HepG2 (cell line): ENCODE measurements at regions not wholly inside any gene's neighbourhood (a gene's known extent, or its start where the extent isn't known, plus 50 kb on each side); places are given as distances from the start of the nearest gene placed in this dataset.

Experiments
- ATAC-seq: fragments of 200-7000 bp; cut with Tn5 transposase; 3 replicates; pipeline ENCODE4 v1.9.1; 2020; ENCODE audit warnings: mild to moderate bottlenecking, moderate library complexity
- BruUV-seq: library from RNA; stranded (reverse); fragments of 400-500 nt; replicated peaks from 2 replicates; lab custom pipeline; 2021; lab: Mats Ljungman, UMichigan
- CTCF ChIA-PET: fragments of 300-600 bp; formaldehyde crosslinking; extraction: SDS; loops from one replicate; lab custom pipeline; 2021; ENCODE audit warnings: low total read pairs, inconsistent platforms, low intra/inter-chr PET ratio; lab: Yijun Ruan, JAX
- POLR2A ChIA-PET: fragments of 350-600 bp; sonication (Branson Sonifier 250); formaldehyde crosslinking; loops from one replicate; lab custom pipeline; 2020; ENCODE audit warnings: antibody characterized with exemption, inconsistent platforms; lab: Yijun Ruan, JAX
- DNase-seq: peaks from one replicate; pipeline ENCODE4 v3.0.0-alpha.2; 2015; ENCODE audit warnings: low spot score
- FAIRE-seq: peaks from 3 replicates; lab custom pipeline; 2011; peaks lifted over from hg19 to GRCh38; lab: Jason Lieb, UNC
- H2AFZ ChIP-seq: one replicate; pipeline ENCODE4 v1.6.1; 2011; ENCODE audit warnings: low read length, inconsistent platforms
- H3K27ac ChIP-seq: fragments of 300-600 bp; 3 replicates; pipeline ENCODE4 v1.8.0; 2011; ENCODE audit warnings: mixed run types, mild to moderate bottlenecking, mixed read lengths, low read length, inconsistent platforms; ENCODE audit not compliant: insufficient read depth; ENCODE audit errors: extremely low read length
- H3K27me3 ChIP-seq, 2 experiments: fragments of 200-600 bp in 1 of 2; 2 replicates in 1 of 2; 3 replicates in 1 of 2; pipeline versions ENCODE4 v1.6.0 to v1.8.0; 2011; ENCODE audit warnings: low read length in 2 of 2, mild to moderate bottlenecking in 2 of 2, moderate library complexity in 2 of 2, inconsistent platforms in 1 of 2; ENCODE audit not compliant: insufficient read depth in 2 of 2, control insufficient read depth in 1 of 2
- H3K36me3 ChIP-seq, 2 experiments: fragments of 200-600 bp in 1 of 2; replicated peaks in 1 of 2; 2 replicates in 1 of 2; 3 replicates in 1 of 2; pipeline versions ENCODE4 v1.5.1 to v1.8.0; 2011; ENCODE audit warnings: low read length in 2 of 2, inconsistent platforms in 1 of 2; ENCODE audit not compliant: insufficient read depth in 2 of 2, control insufficient read depth in 1 of 2
- H3K4me1 ChIP-seq: 2 replicates; pipeline ENCODE4 v1.5.1; 2012; ENCODE audit warnings: low read length, inconsistent platforms; ENCODE audit not compliant: insufficient read depth
- H3K4me2 ChIP-seq: 2 replicates; pipeline ENCODE4 v1.6.0; 2011; ENCODE audit warnings: low read depth, low read length, inconsistent platforms
- H3K4me3 ChIP-seq, 3 experiments: fragments of 200-600 bp in 1 of 3; sonication (generic), shearing (Covaris generic) in 1 of 3; replicated peaks in 1 of 3; 2 replicates each; pipeline ENCODE4 v1.5.1; 2011 to 2016; ENCODE audit warnings: low read length in 3 of 3, inconsistent platforms in 2 of 3, low read depth in 2 of 3, mild to moderate bottlenecking in 2 of 3, control low read depth in 1 of 3, mixed read lengths in 1 of 3; ENCODE audit not compliant: insufficient read depth in 1 of 3
- H3K79me2 ChIP-seq: one replicate; pipeline ENCODE4 v1.6.1; 2011; ENCODE audit warnings: low read length, inconsistent platforms; ENCODE audit not compliant: insufficient read depth
- H3K9ac ChIP-seq: 2 replicates; pipeline ENCODE4 v1.6.0; 2011; ENCODE audit warnings: mild to moderate bottlenecking, low read depth, low read length, inconsistent platforms; ENCODE audit not compliant: insufficient read depth
- H3K9me3 ChIP-seq: 2 replicates; pipeline ENCODE4 v1.5.1; 2012; ENCODE audit warnings: mild to moderate bottlenecking, low read length
- H4K20me1 ChIP-seq: 2 replicates; pipeline ENCODE4 v1.6.0; 2011; ENCODE audit warnings: inconsistent platforms, mild to moderate bottlenecking, low read length, moderate library complexity; ENCODE audit not compliant: insufficient read depth
- CTCF ChIP-seq: sonication (generic); formaldehyde crosslinking; IDR thresholded peaks from 2 replicates; pipeline ENCODE4 v1.5.0; 2020; ENCODE audit warnings: mild to moderate bottlenecking, missing genetic modification reagents, moderate library complexity
- SMC3 ChIP-seq: IDR thresholded peaks from 2 replicates; pipeline ENCODE4 v1.6.1; 2011; ENCODE audit warnings: low read length, improper control_type of control experiment
- STAG1 ChIP-seq: sonication (generic); formaldehyde crosslinking; IDR thresholded peaks from 2 replicates; pipeline ENCODE4 v1.4.0; 2020; ENCODE audit warnings: missing genetic modification reagents
- ZC3H4 ChIP-seq: sonication (generic); formaldehyde crosslinking; IDR thresholded peaks from 2 replicates; pipeline ENCODE4 v1.4.0; 2020; ENCODE audit warnings: missing genetic modification reagents, borderline replicate concordance
- ZNF263 ChIP-seq: sonication (generic); formaldehyde crosslinking; IDR thresholded peaks from 2 replicates; pipeline ENCODE4 v1.4.0; 2020; ENCODE audit warnings: missing genetic modification reagents
- ZNF317 ChIP-seq: sonication (generic); formaldehyde crosslinking; IDR thresholded peaks from 2 replicates; pipeline ENCODE4 v1.5.0; 2020; ENCODE audit warnings: mild to moderate bottlenecking, missing genetic modification reagents
- ZNF768 ChIP-seq: sonication (generic); formaldehyde crosslinking; IDR thresholded peaks from 2 replicates; pipeline ENCODE4 v1.4.0; 2020; ENCODE audit warnings: missing genetic modification reagents
- ZSCAN25 ChIP-seq: sonication (generic); formaldehyde crosslinking; IDR thresholded peaks from 2 replicates; pipeline ENCODE4 v1.8.0; 2022; ENCODE audit warnings: mild to moderate bottlenecking, missing genetic modification reagents
- WGBS: methylation state at CpG from one replicate; pipeline ENCODE4 v1.1.6; 2017; ENCODE audit warnings: low lambda C conversion rate; 5-methylcytosine and 5-hydroxymethylcytosine counted together
- in situ Hi-C: cut with HindIII; loops from 2 replicates; pipeline ENCODE4 v1.10.0; 2017; ENCODE audit warnings: low pct_unique_long_range_greater_than_20kb; ENCODE audit not compliant: extremely low pct_ligation_motif_present
- intact Hi-C: fragments of 100-400 bp; cut with micrococcal nuclease; formaldehyde crosslinking; loops from one replicate; pipeline ENCODE4 v1.10.0; 2022; ENCODE audit not compliant: unreplicated experiment

GRCh38 chr10:84665883-84666463 lies 337.6 kb downstream of the CCSER2 start:
- intact Hi-C loops, result no loop called here
- in situ Hi-C loops, result no loop called here
- no peak overlapping the region for H3K4me2 ChIP-seq
- peaks cover 0 to 6% of the 10 kb centered on the region in 2 experiments; a peak in 1 of 5 replicates for H3K27me3 ChIP-seq
- H3K9ac ChIP-seq, result no peak overlapping the region
- ChIA-PET CTCF (no interaction called here), POLR2A (no interaction called here)
- peak; percentile 37 for DNase-seq
- no peak overlapping the region for H2AFZ ChIP-seq
- H4K20me1 ChIP-seq, result no peaks in the 10 kb centered on the region
- peak; percentile 99 for ATAC-seq
- no peaks in the 10 kb centered on the region for H3K36me3 ChIP-seq
- H3K4me3 ChIP-seq, result no peak overlapping the region
- no peaks in the 10 kb centered on the region for H3K9me3 ChIP-seq
- TF ChIP-seq SMC3 (0 out of 2 replicates have a peak, but pooled peaks have one; percentile 9), STAG1 (peak; percentile 47), ZNF263 (CRISPR knock-in tag) (peak; percentile 61; the same call in 1 of the 2 replicates), ZC3H4 (CRISPR knock-in tag) (no peak), ZNF768 (CRISPR knock-in tag) (no peak), ZNF317 (0 out of 2 replicates have a peak, but pooled peaks have one; percentile 81), CTCF (CRISPR knock-in tag) (peak; percentile 75), ZSCAN25 (CRISPR knock-in tag) (0 out of 2 replicates have a peak, but pooled peaks have one; percentile 39)
- no TSS peak for BruUV-seq
- FAIRE-seq, result no peak
- 23% methylated on average over 9 of the region's 9 CpGs for WGBS
- H3K4me1 ChIP-seq, result no peaks in the 10 kb centered on the region
- no peaks in the 10 kb centered on the region for H3K79me2 ChIP-seq
- no peak overlapping the region for H3K27ac ChIP-seq
